ENCODE measurements at regions not wholly inside any gene's neighbourhood (a gene's known extent, or its start where the extent isn't known, plus 50 kb on each side); places are given as distances from the start of the nearest gene placed in this dataset.

GRCh38 chr4:170750519-170750918 lies 660.8 kb upstream of the AADAT start:
- TF ChIP-seq CTCF (IDR thresholded peaks at IDR 0.05) (no peak), EZH2 (IDR thresholded peaks at IDR 0.05; ENCODE audit: borderline replicate concordance, insufficient read depth, low read depth, low read length, poor library complexity, severe bottlenecking) (no peak)
